Vagina (tissue), 2 donors: ENCODE measurements at regions not wholly inside any gene's neighbourhood (a gene's known extent, or its start where the extent isn't known, plus 50 kb on each side); places are given as distances from the start of the nearest gene placed in this dataset.

ENCODE experiments used
- POLR2A ChIP-seq, 2 donors: fragments of 450-650 bp; IDR thresholded peaks; one replicate each; pipeline ENCODE4 v1.6.1; 2017; ENCODE audit warnings: antibody characterized with exemption in 2 of 2, mild to moderate bottlenecking in 2 of 2, moderate library complexity in 2 of 2
- TF ChIP-seq, protein P1 (sequence below), 3 experiments: fragments of 450-650 bp in 2 of 3; fragments of 200-600 bp in 1 of 3; sonication (generic) in 1 of 3; IDR thresholded peaks; one replicate each; pipeline ENCODE4 v1.5.1; 2017 to 2019; ENCODE audit warnings: antibody characterized with exemption in 3 of 3, mild to moderate bottlenecking in 2 of 3, moderate library complexity in 2 of 3

DNA sequence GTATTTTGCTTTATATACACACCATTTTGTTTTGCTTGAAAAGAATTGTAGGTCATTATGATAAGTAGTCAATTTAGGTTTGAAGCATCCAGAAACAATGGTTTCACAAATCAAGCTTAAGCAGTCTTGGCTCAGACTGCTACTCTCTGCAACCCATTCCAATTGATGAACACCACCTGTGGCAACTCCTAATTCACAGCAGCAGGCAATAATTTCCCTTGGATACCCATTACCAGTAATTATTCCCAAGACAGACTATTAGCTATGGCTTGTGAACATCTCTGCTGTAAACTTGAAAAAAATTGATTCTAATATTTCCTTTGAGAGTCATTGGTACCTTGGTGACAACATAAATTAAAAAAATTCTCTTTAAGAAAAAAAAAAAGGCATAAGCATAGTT, 299.3 kb upstream of the SLITRK6 start:
- TF ChIP-seq, protein P1, sequence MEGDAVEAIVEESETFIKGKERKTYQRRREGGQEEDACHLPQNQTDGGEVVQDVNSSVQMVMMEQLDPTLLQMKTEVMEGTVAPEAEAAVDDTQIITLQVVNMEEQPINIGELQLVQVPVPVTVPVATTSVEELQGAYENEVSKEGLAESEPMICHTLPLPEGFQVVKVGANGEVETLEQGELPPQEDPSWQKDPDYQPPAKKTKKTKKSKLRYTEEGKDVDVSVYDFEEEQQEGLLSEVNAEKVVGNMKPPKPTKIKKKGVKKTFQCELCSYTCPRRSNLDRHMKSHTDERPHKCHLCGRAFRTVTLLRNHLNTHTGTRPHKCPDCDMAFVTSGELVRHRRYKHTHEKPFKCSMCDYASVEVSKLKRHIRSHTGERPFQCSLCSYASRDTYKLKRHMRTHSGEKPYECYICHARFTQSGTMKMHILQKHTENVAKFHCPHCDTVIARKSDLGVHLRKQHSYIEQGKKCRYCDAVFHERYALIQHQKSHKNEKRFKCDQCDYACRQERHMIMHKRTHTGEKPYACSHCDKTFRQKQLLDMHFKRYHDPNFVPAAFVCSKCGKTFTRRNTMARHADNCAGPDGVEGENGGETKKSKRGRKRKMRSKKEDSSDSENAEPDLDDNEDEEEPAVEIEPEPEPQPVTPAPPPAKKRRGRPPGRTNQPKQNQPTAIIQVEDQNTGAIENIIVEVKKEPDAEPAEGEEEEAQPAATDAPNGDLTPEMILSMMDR (IDR thresholded peaks at IDR 0.05), result no peak
- TF ChIP-seq POLR2A (IDR thresholded peaks at IDR 0.05), result no peak
